K562 (cell line): ENCODE measurements at regions not wholly inside any gene's neighbourhood (a gene's known extent, or its start where the extent isn't known, plus 50 kb on each side); places are given as distances from the start of the nearest gene placed in this dataset.

Source experiments
- CSDE1 ChIP-seq, 2 experiments: fragments of 450-650 bp; IDR thresholded peaks; 2 replicates each; pipeline ENCODE4 v1.6.1; 2016; ENCODE audit warnings: mild to moderate bottlenecking in 1 of 2
- DMBX1 ChIP-seq: fragments of 250-450 bp; sonication (Bioruptor Pico); IDR thresholded peaks from 2 replicates; pipeline ENCODE4 v1.8.0; 2022; ENCODE audit warnings: inconsistent platforms, mild to moderate bottlenecking, moderate library complexity, borderline replicate concordance
- FOXO4 ChIP-seq: fragments of 450-650 bp; formaldehyde crosslinking; IDR thresholded peaks from 2 replicates; pipeline ENCODE4 v1.4.0; 2020; ENCODE audit warnings: mild to moderate bottlenecking, moderate library complexity
- HOMEZ ChIP-seq: fragments of 250-450 bp; sonication (Bioruptor Pico); IDR thresholded peaks from 2 replicates; pipeline ENCODE4 v1.4.0; 2020; ENCODE audit warnings: mild to moderate bottlenecking, moderate library complexity
- KDM1A ChIP-seq, 2 experiments: fragments of 450-650 bp; IDR thresholded peaks; 2 replicates each; pipeline ENCODE4 v1.6.1; 2016; ENCODE audit warnings: mild to moderate bottlenecking in 2 of 2
- KDM5B ChIP-seq: fragments of 200-600 bp; sonication (generic); IDR thresholded peaks from 2 replicates; pipeline ENCODE4 v1.6.1; 2012; ENCODE audit warnings: low read depth, mild to moderate bottlenecking, moderate library complexity, low read length, control low read depth, inconsistent platforms; ENCODE audit not compliant: insufficient replicate concordance
- NFE2L1 ChIP-seq: fragments of 450-650 bp; IDR thresholded peaks from 2 replicates; pipeline ENCODE4 v1.6.1; 2016; ENCODE audit warnings: missing genetic modification characterization, low read depth, mild to moderate bottlenecking, missing compliant biosample characterization, moderate library complexity, borderline replicate concordance
- SMAD3 ChIP-seq: fragments of 450-650 bp; formaldehyde crosslinking; conservative IDR thresholded peaks from 2 replicates; pipeline ENCODE4 v1.4.0; 2020; ENCODE audit warnings: mild to moderate bottlenecking
- ZKSCAN3 ChIP-seq: fragments of 250-450 bp; sonication (Bioruptor Pico); IDR thresholded peaks from 2 replicates; pipeline ENCODE4 v1.4.0; 2020
- ZKSCAN8 ChIP-seq: fragments of 200-800 bp; sonication (Bioruptor generic); IDR thresholded peaks from 2 replicates; pipeline ENCODE4 v1.6.1; 2016; ENCODE audit warnings: missing genetic modification characterization, missing compliant biosample characterization
- ZNF23 ChIP-seq: fragments of 250-450 bp; sonication (Bioruptor Pico); IDR thresholded peaks from 2 replicates; pipeline ENCODE4 v1.4.0; 2020; ENCODE audit warnings: mild to moderate bottlenecking
- ZNF347 ChIP-seq: fragments of 450-650 bp; formaldehyde crosslinking; IDR thresholded peaks from 2 replicates; pipeline ENCODE4 v1.4.0; 2020; ENCODE audit warnings: low read depth, mild to moderate bottlenecking, moderate library complexity
- ZNF609 ChIP-seq: sonication (generic); formaldehyde crosslinking; IDR thresholded peaks from 2 replicates; pipeline ENCODE4 v1.8.1; 2023; ENCODE audit warnings: missing genetic modification reagents, mild to moderate bottlenecking, borderline replicate concordance
- ZNF644 ChIP-seq: fragments of 200-800 bp; sonication (Bioruptor generic); IDR thresholded peaks from 2 replicates; pipeline ENCODE4 v1.6.1; 2016; ENCODE audit warnings: low read depth, missing genetic modification characterization, missing compliant biosample characterization
- ZNF695 ChIP-seq: fragments of 450-650 bp; formaldehyde crosslinking; IDR thresholded peaks from 2 replicates; pipeline ENCODE4 v1.4.0; 2020; ENCODE audit warnings: mild to moderate bottlenecking, moderate library complexity
- ZNF75A ChIP-seq: fragments of 450-650 bp; formaldehyde crosslinking; IDR thresholded peaks from 2 replicates; pipeline ENCODE4 v1.4.0; 2020; ENCODE audit warnings: mild to moderate bottlenecking
- TF ChIP-seq, protein P1 (sequence below): fragments of 200-800 bp; sonication (Bioruptor generic); IDR thresholded peaks from 2 replicates; pipeline ENCODE4 v1.6.1; 2017; ENCODE audit warnings: missing genetic modification characterization, missing compliant biosample characterization
- TF ChIP-seq, protein P2 (sequence below): IDR thresholded peaks from 2 replicates; pipeline ENCODE4 v1.6.1; 2016; ENCODE audit warnings: missing genetic modification characterization, missing compliant biosample characterization

DNA sequence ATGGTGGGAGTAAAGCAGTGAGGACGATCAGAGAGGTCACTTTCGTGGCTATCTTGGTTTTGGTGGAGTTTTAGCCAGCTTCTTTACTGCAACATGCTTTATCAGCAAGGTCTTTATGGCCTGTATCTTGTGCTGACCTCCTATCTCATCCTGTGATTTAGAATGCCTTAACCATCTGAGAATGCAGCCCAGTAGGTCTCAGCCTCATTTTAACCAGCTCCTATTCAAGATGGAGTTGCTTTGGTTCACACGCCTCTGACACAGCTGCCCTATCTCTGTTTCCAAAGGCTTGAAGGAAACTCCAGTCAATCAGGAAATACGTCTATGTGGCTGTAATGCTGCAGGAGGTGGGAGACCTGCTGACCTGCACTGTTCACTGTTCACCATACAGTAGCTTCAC is 146.1 kb upstream of the POGK start (continued):
- 0 out of 2 replicates have a peak, but pooled peaks have one; percentile 68 for TF ChIP-seq ZNF347
- 0 out of 2 replicates have a peak, but pooled peaks have one; percentile 20 for TF ChIP-seq FOXO4 (CRISPR knock-in tag)
- TF ChIP-seq ZKSCAN8 (CRISPR knock-in tag): peak; percentile 69; the same call in 1 of the 2 replicates
- peak; percentile 65; the same call in 1 of the 2 replicates for TF ChIP-seq ZNF75A (CRISPR knock-in tag)
- peak; percentile 87; the same call in 1 of the 2 replicates for TF ChIP-seq ZNF695 (CRISPR knock-in tag)
- TF ChIP-seq DMBX1: peak; percentile 98
- TF ChIP-seq, protein P1, sequence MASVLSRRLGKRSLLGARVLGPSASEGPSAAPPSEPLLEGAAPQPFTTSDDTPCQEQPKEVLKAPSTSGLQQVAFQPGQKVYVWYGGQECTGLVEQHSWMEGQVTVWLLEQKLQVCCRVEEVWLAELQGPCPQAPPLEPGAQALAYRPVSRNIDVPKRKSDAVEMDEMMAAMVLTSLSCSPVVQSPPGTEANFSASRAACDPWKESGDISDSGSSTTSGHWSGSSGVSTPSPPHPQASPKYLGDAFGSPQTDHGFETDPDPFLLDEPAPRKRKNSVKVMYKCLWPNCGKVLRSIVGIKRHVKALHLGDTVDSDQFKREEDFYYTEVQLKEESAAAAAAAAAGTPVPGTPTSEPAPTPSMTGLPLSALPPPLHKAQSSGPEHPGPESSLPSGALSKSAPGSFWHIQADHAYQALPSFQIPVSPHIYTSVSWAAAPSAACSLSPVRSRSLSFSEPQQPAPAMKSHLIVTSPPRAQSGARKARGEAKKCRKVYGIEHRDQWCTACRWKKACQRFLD (CRISPR knock-in tag): peak; percentile 94
- peak; percentile 65; the same call in 1 of the 2 replicates for TF ChIP-seq ZNF23
- TF ChIP-seq ZNF609 (CRISPR knock-in tag): no peak
- TF ChIP-seq, protein P2, sequence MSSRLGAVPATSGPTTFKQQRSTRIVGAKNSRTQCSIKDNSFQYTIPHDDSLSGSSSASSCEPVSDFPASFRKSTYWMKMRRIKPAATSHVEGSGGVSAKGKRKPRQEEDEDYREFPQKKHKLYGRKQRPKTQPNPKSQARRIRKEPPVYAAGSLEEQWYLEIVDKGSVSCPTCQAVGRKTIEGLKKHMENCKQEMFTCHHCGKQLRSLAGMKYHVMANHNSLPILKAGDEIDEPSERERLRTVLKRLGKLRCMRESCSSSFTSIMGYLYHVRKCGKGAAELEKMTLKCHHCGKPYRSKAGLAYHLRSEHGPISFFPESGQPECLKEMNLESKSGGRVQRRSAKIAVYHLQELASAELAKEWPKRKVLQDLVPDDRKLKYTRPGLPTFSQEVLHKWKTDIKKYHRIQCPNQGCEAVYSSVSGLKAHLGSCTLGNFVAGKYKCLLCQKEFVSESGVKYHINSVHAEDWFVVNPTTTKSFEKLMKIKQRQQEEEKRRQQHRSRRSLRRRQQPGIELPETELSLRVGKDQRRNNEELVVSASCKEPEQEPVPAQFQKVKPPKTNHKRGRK (tag): no peak
- TF ChIP-seq KDM5B: no peak
- TF ChIP-seq SMAD3 (CRISPR knock-in tag): peak; percentile 95
- TF ChIP-seq KDM1A (IDR thresholded peaks at IDR 0.05): no peak
- TF ChIP-seq HOMEZ (CRISPR knock-in tag): 0 out of 2 replicates have a peak, but pooled peaks have one; percentile 57
- TF ChIP-seq NFE2L1: peak; percentile 64
- peak; percentile 62; the same call in 1 of the 2 replicates for TF ChIP-seq ZKSCAN3 (CRISPR knock-in tag)
- peak; percentile 90 for TF ChIP-seq ZNF644
- no peak for TF ChIP-seq CSDE1 (IDR thresholded peaks at IDR 0.05)
